Esophagus (tissue), 2 donors: ENCODE measurements at regions not wholly inside any gene's neighbourhood (a gene's known extent, or its start where the extent isn't known, plus 50 kb on each side); places are given as distances from the start of the nearest gene placed in this dataset.

Experiments
- H3K27ac ChIP-seq, 2 donors: one replicate each; pipeline ENCODE4 v1.5.1; 2013; ENCODE audit warnings: low read depth in 2 of 2, mild to moderate bottlenecking in 2 of 2, inconsistent platforms in 1 of 2, low read length in 1 of 2, moderate library complexity in 1 of 2
- H3K27me3 ChIP-seq, 2 donors: one replicate each; pipeline ENCODE4 v1.6.1; 2013; ENCODE audit warnings: low read length in 2 of 2, control low read depth in 1 of 2, mild to moderate bottlenecking in 1 of 2; ENCODE audit not compliant: insufficient read depth in 2 of 2, control insufficient read depth in 1 of 2
- H3K36me3 ChIP-seq, 2 donors: one replicate each; pipeline ENCODE4 v1.6.1; 2013; ENCODE audit warnings: low read length in 1 of 2; ENCODE audit not compliant: control insufficient read depth in 2 of 2, insufficient read depth in 2 of 2
- H3K4me1 ChIP-seq, 2 donors: one replicate each; pipeline ENCODE4 v1.6.1; 2013; ENCODE audit warnings: low read length in 1 of 2; ENCODE audit not compliant: control insufficient read depth in 2 of 2, insufficient read depth in 2 of 2
- H3K4me3 ChIP-seq, 2 donors: one replicate each; pipeline ENCODE4 v1.5.1; 2013; ENCODE audit warnings: low read length in 2 of 2, mild to moderate bottlenecking in 2 of 2, low read depth in 1 of 2, moderate library complexity in 1 of 2
- H3K9me3 ChIP-seq, 2 donors: one replicate each; pipeline ENCODE4 v1.6.1; 2013; ENCODE audit warnings: mild to moderate bottlenecking in 2 of 2, low read depth in 1 of 2, low read length in 1 of 2, moderate library complexity in 1 of 2; ENCODE audit not compliant: control insufficient read depth in 2 of 2, insufficient read depth in 1 of 2
- WGBS, 2 donors: extraction: QIAGEN DNeasy Blood & Tissue Kit; methylation state at CpG; one replicate each; pipeline ENCODE4 v1.1.7; 2013; 5-methylcytosine and 5-hydroxymethylcytosine counted together
- donor health status: healthy with polysubstance abuse.
- donor health status: Bipolar disorder and iron deficiency.

GRCh38 chr16:73692861-73693260, 603.8 kb upstream of the PSMD7 start:
- Histone ChIP-seq H3K4me3 (no peak overlapping the region), H3K36me3 (no peaks in the 10 kb centered on the region), H3K27ac (no peak overlapping the region), H3K9me3 (no peaks in the 10 kb centered on the region), H3K4me1 (no peaks in the 10 kb centered on the region), H3K27me3 (no peaks in the 10 kb centered on the region)
- WGBS, 2 donors = 27 to 54% methylated on average over 3 of the region's 3 CpGs

- no peak overlapping the region for H3K4me3 ChIP-seq
- H3K4me1 ChIP-seq = no peaks in the 10 kb centered on the region
- no peaks in the 10 kb centered on the region for H3K27me3 ChIP-seq
- H3K9me3 ChIP-seq = no peaks in the 10 kb centered on the region
- WGBS, 2 donors = 81 to 84% methylated on average over 2 of the region's 2 CpGs
- no peaks in the 10 kb centered on the region for H3K36me3 ChIP-seq
- H3K27ac ChIP-seq = no peak overlapping the region
Measured at GRCh38 chr16:73683804-73684203, 612.8 kb upstream of the PSMD7 start.

- Histone ChIP-seq H3K9me3 (no peaks in the 10 kb centered on the region), H3K36me3 (no peaks in the 10 kb centered on the region), H3K4me3 (no peak overlapping the region), H3K27ac (no peak overlapping the region), H3K27me3 (no peaks in the 10 kb centered on the region), H3K4me1 (no peaks in the 10 kb centered on the region)
- 54 to 58% methylated on average over 3 of the region's 3 CpGs for WGBS, 2 donors
Measured at GRCh38 chr16:73672135-73672534, 624.2 kb upstream of the ZFHX3 start.

- no peaks in the 10 kb centered on the region for H3K36me3 ChIP-seq
- H3K27ac ChIP-seq = no peak overlapping the region
- no peaks in the 10 kb centered on the region for H3K9me3 ChIP-seq
- no peaks in the 10 kb centered on the region for H3K4me1 ChIP-seq
- no peak overlapping the region for H3K4me3 ChIP-seq
- WGBS, 2 donors = 40 to 43% methylated on average over 11 of the region's 11 CpGs
- no peaks in the 10 kb centered on the region for H3K27me3 ChIP-seq
Measured at GRCh38 chr16:73670836-73671820, 623.2 kb upstream of the ZFHX3 start.

- no peaks in the 10 kb centered on the region for H3K36me3 ChIP-seq
- H3K9me3 ChIP-seq = no peaks in the 10 kb centered on the region
- WGBS, 2 donors = 40 to 45% methylated on average over 4 of the region's 4 CpGs
- H3K27ac ChIP-seq = no peak overlapping the region
- no peak overlapping the region for H3K4me3 ChIP-seq
- H3K27me3 ChIP-seq = no peaks in the 10 kb centered on the region
- no peaks in the 10 kb centered on the region for H3K4me1 ChIP-seq
Measured at GRCh38 chr16:73669535-73670274, 621.8 kb upstream of the ZFHX3 start.

- H3K4me1 ChIP-seq = no peaks in the 10 kb centered on the region
- no peaks in the 10 kb centered on the region for H3K9me3 ChIP-seq
- H3K27me3 ChIP-seq = no peaks in the 10 kb centered on the region
- no peaks in the 10 kb centered on the region for H3K36me3 ChIP-seq
- WGBS, 2 donors = 48 to 52% methylated on average over 2 of the region's 2 CpGs
- H3K4me3 ChIP-seq = no peak overlapping the region
- H3K27ac ChIP-seq = no peak overlapping the region
Measured at GRCh38 chr16:73663720-73664119, 615.8 kb upstream of the ZFHX3 start.

DNA sequence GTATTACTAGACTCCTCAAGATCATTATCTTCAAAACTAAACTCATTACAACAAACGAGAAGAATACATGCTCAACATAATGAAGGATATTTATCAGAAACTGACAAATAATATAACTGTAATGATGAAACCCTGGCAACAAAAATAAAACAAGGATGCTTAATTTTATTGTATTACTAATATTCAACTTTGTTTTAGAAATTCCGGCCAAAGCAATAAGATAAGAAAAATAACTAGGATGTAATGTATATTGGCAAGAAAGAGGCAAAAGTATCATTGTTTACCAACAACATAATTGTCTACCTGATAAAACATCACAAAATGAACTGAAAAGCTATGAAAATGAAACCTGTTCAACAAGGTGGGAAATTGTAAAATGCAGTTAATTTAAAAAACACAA, 588.3 kb upstream of the ZFHX3 start:
- Histone ChIP-seq H3K27me3 (no peaks in the 10 kb centered on the region), H3K4me3 (no peak overlapping the region), H3K4me1 (no peaks in the 10 kb centered on the region), H3K36me3 (no peaks in the 10 kb centered on the region), H3K9me3 (no peaks in the 10 kb centered on the region), H3K27ac (no peak overlapping the region)
- WGBS, 2 donors = 84 to 91% methylated on average over 2 of the region's 2 CpGs

GRCh38 chr16:73629011-73629410, 581.1 kb upstream of the ZFHX3 start:
- no peaks in the 10 kb centered on the region for H3K27me3 ChIP-seq
- H3K36me3 ChIP-seq = no peaks in the 10 kb centered on the region
- no peaks in the 10 kb centered on the region for H3K9me3 ChIP-seq
- WGBS, 2 donors = 63 to 73% methylated on average over 8 of the region's 8 CpGs
- H3K4me1 ChIP-seq = no peaks in the 10 kb centered on the region
- no peak overlapping the region for H3K27ac ChIP-seq
- H3K4me3 ChIP-seq = no peak overlapping the region

- H3K9me3 ChIP-seq = no peaks in the 10 kb centered on the region
Measured at GRCh38 chr16:73617738-73618137, 569.8 kb upstream of the ZFHX3 start.

More at GRCh38 chr16:73617738-73618137, 569.8 kb upstream of the ZFHX3 start:
- WGBS, 2 donors = 87 to 93% methylated on average over 4 of the region's 4 CpGs
- H3K27ac ChIP-seq = no peak overlapping the region
- no peaks in the 10 kb centered on the region for H3K4me1 ChIP-seq
- no peak overlapping the region for H3K4me3 ChIP-seq
- no peaks in the 10 kb centered on the region for H3K27me3 ChIP-seq
- H3K36me3 ChIP-seq = no peaks in the 10 kb centered on the region
